IMR-90 (cell line): ENCODE measurements at regions not wholly inside any gene's neighbourhood (a gene's known extent, or its start where the extent isn't known, plus 50 kb on each side); places are given as distances from the start of the nearest gene placed in this dataset.

Experiments
- ATAC-seq: fragments of 200-7000 bp; cut with Tn5 transposase; 2 replicates; pipeline ENCODE4 v1.9.1; 2020; ENCODE audit warnings: low read depth, mild to moderate bottlenecking, moderate library complexity
- BruUV-seq: library from RNA; stranded (reverse); fragments of 400-500 nt; replicated peaks from 2 replicates; lab custom pipeline; 2021; lab: Mats Ljungman, UMichigan
- CTCF ChIA-PET: fragments of 300-600 bp; formaldehyde crosslinking; extraction: SDS; loops from one replicate; lab custom pipeline; 2021; ENCODE audit warnings: antibody characterized with exemption; lab: Yijun Ruan, JAX
- POLR2A ChIA-PET: fragments of 300-600 bp; sonication (Branson Sonifier 250); formaldehyde crosslinking; loops from one replicate; lab custom pipeline; 2022; ENCODE audit warnings: antibody characterized with exemption; ENCODE audit not compliant: unreplicated experiment; lab: Charles Lee
- DNase-seq: peaks from one replicate; pipeline ENCODE4 v3.0.0; 2013
- H2AFZ ChIP-seq: replicated peaks from 2 replicates; pipeline ENCODE3; 2013; ENCODE audit warnings: low read length, mild to moderate bottlenecking; ENCODE audit not compliant: poor library complexity
- H2AK5ac ChIP-seq: 2 replicates; pipeline ENCODE4 v1.6.1; 2013; ENCODE audit warnings: low read depth, low read length, inconsistent platforms
- H2AK9ac ChIP-seq: replicated peaks from 2 replicates; pipeline ENCODE3; 2013; ENCODE audit warnings: mild to moderate bottlenecking, low read depth, low read length, moderate library complexity; ENCODE audit not compliant: poor library complexity
- H2BK120ac ChIP-seq: 2 replicates; pipeline ENCODE4 v1.6.1; 2013; ENCODE audit warnings: low read depth, low read length, inconsistent platforms
- H2BK15ac ChIP-seq: 3 replicates; pipeline ENCODE4 v1.6.1; 2013; ENCODE audit warnings: low read depth, low read length, inconsistent platforms
- H2BK20ac ChIP-seq: 2 replicates; pipeline ENCODE4 v1.6.1; 2013; ENCODE audit warnings: low read depth, mild to moderate bottlenecking, inconsistent platforms, low read length, moderate library complexity
- H2BK5ac ChIP-seq: 2 replicates; pipeline ENCODE4 v1.6.1; 2013; ENCODE audit warnings: mild to moderate bottlenecking, low read depth, low read length, inconsistent platforms; ENCODE audit not compliant: poor library complexity, severe bottlenecking
- H3K14ac ChIP-seq: replicated peaks from 2 replicates; pipeline ENCODE4 v1.6.1; 2013; ENCODE audit warnings: low read depth, low read length, inconsistent platforms
- H3K18ac ChIP-seq: 2 replicates; pipeline ENCODE4 v1.6.1; 2013; ENCODE audit warnings: low read depth, low read length, control low read depth
- H3K23ac ChIP-seq: 2 replicates; pipeline ENCODE4 v1.6.1; 2013; ENCODE audit warnings: low read depth, low read length, inconsistent platforms
- H3K27ac ChIP-seq: 2 replicates; pipeline ENCODE4 v1.5.1; 2013; ENCODE audit warnings: mild to moderate bottlenecking, control low read depth, low read length; ENCODE audit not compliant: insufficient read depth
- H3K27me3 ChIP-seq: 2 replicates; pipeline ENCODE4 v1.6.1; 2013; ENCODE audit warnings: low read length; ENCODE audit not compliant: control insufficient read depth, insufficient read depth
- H3K36me3 ChIP-seq: 2 replicates; pipeline ENCODE4 v1.6.1; 2013; ENCODE audit warnings: low read length, mixed read lengths; ENCODE audit not compliant: control insufficient read depth, insufficient read depth
- H3K4ac ChIP-seq: 2 replicates; pipeline ENCODE4 v1.6.1; 2013; ENCODE audit warnings: low read depth, low read length, inconsistent platforms
- H3K4me1 ChIP-seq: 2 replicates; pipeline ENCODE4 v1.6.1; 2013; ENCODE audit warnings: low read length, mixed read lengths; ENCODE audit not compliant: control insufficient read depth, insufficient read depth
- H3K4me2 ChIP-seq: 2 replicates; pipeline ENCODE4 v1.6.1; 2013; ENCODE audit warnings: low read depth, mild to moderate bottlenecking, control low read depth, low read length, moderate library complexity
- H3K4me3 ChIP-seq: 2 replicates; pipeline ENCODE4 v1.5.1; 2013; ENCODE audit warnings: low read depth, mild to moderate bottlenecking, control low read depth, low read length, moderate library complexity; ENCODE audit not compliant: insufficient read depth
- H3K56ac ChIP-seq: 2 replicates; pipeline ENCODE4 v1.6.1; 2013; ENCODE audit warnings: low read length, inconsistent platforms; ENCODE audit not compliant: insufficient read depth; ENCODE audit errors: extremely low read depth
- H3K79me1 ChIP-seq, 2 experiments: 2 replicates each; pipeline ENCODE4 v1.6.1; 2013; ENCODE audit warnings: low read length in 2 of 2, inconsistent platforms in 1 of 2, low read depth in 1 of 2
- H3K9ac ChIP-seq: 2 replicates; pipeline ENCODE4 v1.6.1; 2013; ENCODE audit warnings: low read depth, low read length, control low read depth
- H3K9me1 ChIP-seq: 2 replicates; pipeline ENCODE4 v1.6.1; 2013; ENCODE audit warnings: low read length, inconsistent platforms; ENCODE audit not compliant: insufficient read depth
- H3K9me3 ChIP-seq: 2 replicates; pipeline ENCODE4 v1.6.1; 2013; ENCODE audit warnings: low read length; ENCODE audit not compliant: control insufficient read depth, insufficient read depth
- H4K20me1 ChIP-seq: 2 replicates; pipeline ENCODE4 v1.6.1; 2013; ENCODE audit warnings: low read length, inconsistent platforms; ENCODE audit not compliant: insufficient read depth
- H4K5ac ChIP-seq: 2 replicates; pipeline ENCODE4 v1.6.1; 2013; ENCODE audit warnings: mild to moderate bottlenecking, low read depth, low read length, control low read depth
- H4K8ac ChIP-seq, 2 experiments: 2 replicates each; pipeline ENCODE4 v1.6.1; 2013; ENCODE audit warnings: low read depth in 2 of 2, low read length in 2 of 2, control low read depth in 1 of 2, inconsistent platforms in 1 of 2
- H4K91ac ChIP-seq: 2 replicates; pipeline ENCODE4 v1.6.1; 2013; ENCODE audit warnings: low read depth, low read length, inconsistent platforms; ENCODE audit not compliant: insufficient read depth
- CEBPB ChIP-seq: IDR thresholded peaks from 2 replicates; pipeline ENCODE4 v1.6.1; 2012; ENCODE audit warnings: low read depth, low read length, improper control_type of control experiment
- CHD1 ChIP-seq: IDR thresholded peaks from 2 replicates; pipeline ENCODE4 v1.6.1; 2012; ENCODE audit warnings: low read depth, low read length, improper control_type of control experiment
- FOS ChIP-seq: fragments of 150-350 bp; IDR thresholded peaks from 2 replicates; pipeline ENCODE4 v1.6.1; 2016; ENCODE audit warnings: low read depth, low read length
- MAFK ChIP-seq: IDR thresholded peaks from 2 replicates; pipeline ENCODE4 v1.6.1; 2012; ENCODE audit warnings: low read depth, low read length, improper control_type of control experiment
- MAZ ChIP-seq: IDR thresholded peaks from 2 replicates; pipeline ENCODE4 v1.6.1; 2012; ENCODE audit warnings: low read depth, mild to moderate bottlenecking, low read length, improper control_type of control experiment, moderate library complexity, borderline replicate concordance
- POLR2A ChIP-seq: IDR thresholded peaks from 2 replicates; pipeline ENCODE4 v1.6.1; 2012; ENCODE audit warnings: mild to moderate bottlenecking, low read depth, low read length
- RAD21 ChIP-seq: IDR thresholded peaks from 2 replicates; pipeline ENCODE4 v1.6.1; 2012; ENCODE audit warnings: low read length, improper control_type of control experiment
- RCOR1 ChIP-seq: IDR thresholded peaks from 2 replicates; pipeline ENCODE4 v1.6.1; 2012; ENCODE audit warnings: mild to moderate bottlenecking, low read length, improper control_type of control experiment; ENCODE audit not compliant: insufficient replicate concordance
- SMC3 ChIP-seq: fragments of 150-350 bp; IDR thresholded peaks from 2 replicates; pipeline ENCODE4 v1.6.1; 2016; ENCODE audit warnings: low read depth, mild to moderate bottlenecking, antibody characterized with exemption, low read length, moderate library complexity
- WGBS, 2 experiments: methylation state at CpG; one replicate each; pipeline versions ENCODE4 v1.1.5 to v1.1.7; 2013; ENCODE audit warnings: missing lambda C conversion rate in 2 of 2; ENCODE audit not compliant: insufficient read length in 1 of 2; ENCODE audit errors: extremely low coverage in 2 of 2; 5-methylcytosine and 5-hydroxymethylcytosine counted together
- dilution Hi-C: fragments of 300-500 bp; cut with HindIII; formaldehyde crosslinking; loops from one replicate; pipeline ENCODE4 v1.14.3; 2018; ENCODE audit warnings: low sequenced_read_pairs; ENCODE audit not compliant: unreplicated experiment
- in situ Hi-C: fragments of 300-500 bp; cut with MboI; formaldehyde crosslinking; loops from 3 replicates; pipeline ENCODE4 v1.14.3; 2019; ENCODE audit warnings: low sequenced_read_pairs, inconsistent platforms, mixed read lengths
- intact Hi-C: fragments of 100-400 bp; cut with micrococcal nuclease; formaldehyde crosslinking; loops from 2 replicates; pipeline ENCODE4 v1.10.0; 2022
- TF ChIP-seq, protein P1 (sequence below): conservative IDR thresholded peaks from 2 replicates; pipeline ENCODE4 v1.5.1; 2012; ENCODE audit warnings: mild to moderate bottlenecking, low read depth, low read length, improper control_type of control experiment

- H4K20me1 ChIP-seq: no peaks in the 10 kb centered on the region
- no peak overlapping the region for H2BK20ac ChIP-seq
- H3K23ac ChIP-seq: no peak overlapping the region
- no TSS peak for BruUV-seq
- no peak overlapping the region for H3K4ac ChIP-seq
- no peak overlapping the region for H2AK5ac ChIP-seq
- dilution Hi-C loops: no loop called here
- TF ChIP-seq POLR2A: no peak
- no peak for TF ChIP-seq FOS
- TF ChIP-seq SMC3: no peak
- TF ChIP-seq RAD21: no peak
- TF ChIP-seq MAFK: no peak
- no peak for TF ChIP-seq MAZ
- no peak for TF ChIP-seq CHD1
- TF ChIP-seq, protein P1, sequence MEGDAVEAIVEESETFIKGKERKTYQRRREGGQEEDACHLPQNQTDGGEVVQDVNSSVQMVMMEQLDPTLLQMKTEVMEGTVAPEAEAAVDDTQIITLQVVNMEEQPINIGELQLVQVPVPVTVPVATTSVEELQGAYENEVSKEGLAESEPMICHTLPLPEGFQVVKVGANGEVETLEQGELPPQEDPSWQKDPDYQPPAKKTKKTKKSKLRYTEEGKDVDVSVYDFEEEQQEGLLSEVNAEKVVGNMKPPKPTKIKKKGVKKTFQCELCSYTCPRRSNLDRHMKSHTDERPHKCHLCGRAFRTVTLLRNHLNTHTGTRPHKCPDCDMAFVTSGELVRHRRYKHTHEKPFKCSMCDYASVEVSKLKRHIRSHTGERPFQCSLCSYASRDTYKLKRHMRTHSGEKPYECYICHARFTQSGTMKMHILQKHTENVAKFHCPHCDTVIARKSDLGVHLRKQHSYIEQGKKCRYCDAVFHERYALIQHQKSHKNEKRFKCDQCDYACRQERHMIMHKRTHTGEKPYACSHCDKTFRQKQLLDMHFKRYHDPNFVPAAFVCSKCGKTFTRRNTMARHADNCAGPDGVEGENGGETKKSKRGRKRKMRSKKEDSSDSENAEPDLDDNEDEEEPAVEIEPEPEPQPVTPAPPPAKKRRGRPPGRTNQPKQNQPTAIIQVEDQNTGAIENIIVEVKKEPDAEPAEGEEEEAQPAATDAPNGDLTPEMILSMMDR: no peak
- TF ChIP-seq CEBPB: no peak
- no peak for TF ChIP-seq RCOR1
- H2AK9ac ChIP-seq: no peak overlapping the region
- in situ Hi-C loops: no loop called here
- no peak overlapping the region for H3K4me3 ChIP-seq
- ATAC-seq (no peak), DNase-seq (no peak)
- peaks cover 3% of the 10 kb centered on the region; the same call in 1 of the 2 replicates for H3K9me3 ChIP-seq
- no peak overlapping the region for H3K56ac ChIP-seq
- H2BK15ac ChIP-seq: no peak overlapping the region
- no peaks in the 10 kb centered on the region for H3K79me1 ChIP-seq
- no peak overlapping the region for H2AFZ ChIP-seq
- no peak overlapping the region for H2BK120ac ChIP-seq
- no peaks in the 10 kb centered on the region for H3K9me1 ChIP-seq
- no peak overlapping the region for H3K14ac ChIP-seq
- H4K8ac ChIP-seq: no peak overlapping the region
- H3K9ac ChIP-seq: no peak overlapping the region
- CTCF ChIA-PET: no interaction called here
- H3K4me1 ChIP-seq: no peaks in the 10 kb centered on the region
- no peak overlapping the region for H4K91ac ChIP-seq
- no peak overlapping the region for H2BK5ac ChIP-seq
- WGBS, 2 experiments: no CpG with 5 or more reads among the region's 2 CpGs
- H3K27ac ChIP-seq: no peak overlapping the region
- intact Hi-C loops: no loop called here
- H3K36me3 ChIP-seq: no peaks in the 10 kb centered on the region
- no peak overlapping the region for H3K18ac ChIP-seq
- no peak overlapping the region for H4K5ac ChIP-seq
- POLR2A ChIA-PET: no interaction called here
- peaks cover 43% of the 10 kb centered on the region; the same call in 1 of the 2 replicates for H3K27me3 ChIP-seq
- no peak overlapping the region for H3K4me2 ChIP-seq
These were observed 166.3 kb upstream of the RAB4A start for GRCh38 chr1:229104654-229105053.
